ENCODE measurements at regions not wholly inside any gene's neighbourhood (a gene's known extent, or its start where the extent isn't known, plus 50 kb on each side); places are given as distances from the start of the nearest gene placed in this dataset.
"Not testable (repeated sequence)": the region's sequence is repeated elsewhere in the genome, so short reads cannot be mapped to it uniquely, and the experiment has no call there.

DNA sequence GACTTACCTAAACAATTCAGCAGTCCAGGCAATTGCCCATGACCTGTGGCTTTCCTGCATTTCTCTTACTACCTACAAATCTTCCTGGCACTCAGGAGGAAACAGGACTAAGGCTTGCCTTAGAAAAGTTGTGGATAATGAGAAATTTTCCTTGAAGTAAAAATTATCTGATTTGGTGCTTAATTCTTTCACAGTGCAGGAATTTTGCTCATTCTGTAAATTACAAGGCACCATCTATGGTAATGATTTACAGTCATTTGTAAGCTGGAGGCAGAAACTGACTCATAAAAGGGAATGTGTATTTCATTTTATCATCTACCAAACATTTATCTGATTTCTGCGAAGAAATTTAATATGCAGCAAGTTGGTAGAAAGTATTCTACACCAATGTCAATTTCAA lies 211.5 kb upstream of the FKBP1C start:
- no peak overlapping the region for H2BK20ac ChIP-seq (ENCODE audit: low read depth, low read length)

DNA sequence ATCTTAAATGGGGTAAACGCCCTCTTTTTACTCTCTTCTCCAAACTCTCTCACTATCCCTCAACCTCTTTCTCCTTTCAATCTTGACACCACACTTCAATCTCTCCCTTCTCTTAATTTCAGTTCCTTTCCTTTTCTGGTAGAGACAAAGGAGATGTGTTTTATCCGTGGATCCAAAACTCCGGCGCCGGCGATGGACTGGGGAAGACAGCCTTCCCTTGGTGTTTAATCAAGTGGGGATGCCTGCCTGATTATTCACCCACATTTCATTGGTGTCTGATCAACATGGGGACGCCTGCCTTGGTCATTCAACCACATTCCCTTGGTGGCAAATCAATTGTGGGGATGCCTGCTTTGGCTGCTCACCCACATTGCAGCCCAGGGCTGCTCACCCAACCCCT lies 205.3 kb upstream of the FKBP1C start:
- H3K4me3 ChIP-seq (ENCODE audit: insufficient read depth, low read depth, low read length); H3K4ac ChIP-seq (ENCODE audit: low read depth, low read length); POLR2A ChIA-PET (ENCODE audit: unreplicated experiment); CTCF ChIA-PET; H2BK20ac ChIP-seq (ENCODE audit: low read depth, low read length); H2AK9ac ChIP-seq (replicated peaks; ENCODE audit: low read depth, low read length, poor library complexity); intact Hi-C loops (cut with micrococcal nuclease); H4K91ac ChIP-seq (ENCODE audit: insufficient read depth, low read depth, low read length); H3K14ac ChIP-seq (replicated peaks; ENCODE audit: low read depth, low read length); H3K4me1 ChIP-seq (ENCODE audit: control insufficient read depth, insufficient read depth, low read length); H4K20me1 ChIP-seq (ENCODE audit: insufficient read depth, low read length); H3K27me3 ChIP-seq (ENCODE audit: control insufficient read depth, insufficient read depth, low read length); H2BK15ac ChIP-seq (ENCODE audit: low read depth, low read length); H3K36me3 ChIP-seq (ENCODE audit: control insufficient read depth, insufficient read depth, low read length); H3K23ac ChIP-seq (ENCODE audit: low read depth, low read length); H3K27ac ChIP-seq (ENCODE audit: insufficient read depth, low read length); H3K18ac ChIP-seq (ENCODE audit: low read depth, low read length); H3K79me1 ChIP-seq (ENCODE audit: low read depth in 1 of 2, low read length in 2 of 2); ATAC-seq (ENCODE audit: low read depth); H2AFZ ChIP-seq (replicated peaks; ENCODE audit: low read length, poor library complexity); H2BK120ac ChIP-seq (ENCODE audit: low read depth, low read length); H4K8ac ChIP-seq (ENCODE audit: low read depth in 2 of 2, low read length in 2 of 2); H3K9me1 ChIP-seq (ENCODE audit: insufficient read depth, low read length); H2BK5ac ChIP-seq (ENCODE audit: low read depth, low read length, poor library complexity, severe bottlenecking); DNase-seq; in situ Hi-C loops (cut with MboI; ENCODE audit: low sequenced_read_pairs); dilution Hi-C loops (cut with HindIII; ENCODE audit: low sequenced_read_pairs, unreplicated experiment); H3K9ac ChIP-seq (ENCODE audit: low read depth, low read length); H4K5ac ChIP-seq (ENCODE audit: low read depth, low read length); BruUV-seq (replicated peaks); H3K9me3 ChIP-seq (ENCODE audit: control insufficient read depth, insufficient read depth, low read length); H3K4me2 ChIP-seq (ENCODE audit: low read depth, low read length); H2AK5ac ChIP-seq (ENCODE audit: low read depth, low read length); H3K56ac ChIP-seq (ENCODE audit: extremely low read depth, insufficient read depth, low read length): not testable (repeated sequence)
- 0% methylated on average over 1 of the region's 7 CpGs; no CpG with 5 or more reads in 1 of the 2 experiments for WGBS, 2 experiments (ENCODE audit: extremely low coverage in 2 of 2, insufficient read length in 1 of 2)

More for the DNA sequence above, 211.5 kb upstream of the FKBP1C start:
- dilution Hi-C loops (cut with HindIII; ENCODE audit: low sequenced_read_pairs, unreplicated experiment): no loop called here
- no peaks in the 10 kb centered on the region for H4K20me1 ChIP-seq (ENCODE audit: insufficient read depth, low read length)
- in situ Hi-C loops (cut with MboI; ENCODE audit: low sequenced_read_pairs): no loop called here
- no peak overlapping the region for H3K14ac ChIP-seq (replicated peaks; ENCODE audit: low read depth, low read length)
- H4K8ac ChIP-seq (ENCODE audit: low read depth in 2 of 2, low read length in 2 of 2): no peak overlapping the region
- H3K4me3 ChIP-seq (ENCODE audit: insufficient read depth, low read depth, low read length): no peak overlapping the region
- H3K9me3 ChIP-seq (ENCODE audit: control insufficient read depth, insufficient read depth, low read length): no peaks in the 10 kb centered on the region; the same call in 1 of the 2 replicates
- no peak overlapping the region for H4K91ac ChIP-seq (ENCODE audit: insufficient read depth, low read depth, low read length)
- WGBS, 2 experiments (ENCODE audit: extremely low coverage in 2 of 2, insufficient read length in 1 of 2): no CpG with 5 or more reads among the region's 1 CpG
- no peak overlapping the region for H3K18ac ChIP-seq (ENCODE audit: low read depth, low read length)
- no peaks in the 10 kb centered on the region for H3K79me1 ChIP-seq (ENCODE audit: low read depth in 1 of 2, low read length in 2 of 2)
- no peaks in the 10 kb centered on the region for H3K36me3 ChIP-seq (ENCODE audit: control insufficient read depth, insufficient read depth, low read length)
- TF ChIP-seq RFX5 (IDR thresholded peaks at IDR 0.05; ENCODE audit: low read depth, low read length) (no peak), POLR2A (IDR thresholded peaks at IDR 0.05; ENCODE audit: low read depth, low read length) (no peak), SMC3 (IDR thresholded peaks at IDR 0.05; ENCODE audit: low read depth, low read length) (no peak), NFE2L2 (IDR thresholded peaks at IDR 0.05; ENCODE audit: low read depth, low read length) (no peak), MAFK (IDR thresholded peaks at IDR 0.05; ENCODE audit: low read depth, low read length) (no peak), CEBPB (IDR thresholded peaks at IDR 0.05; ENCODE audit: low read depth, low read length) (no peak), BHLHE40 (IDR thresholded peaks at IDR 0.05; ENCODE audit: low read depth, low read length) (no peak), FOS (IDR thresholded peaks at IDR 0.05; ENCODE audit: low read depth, low read length) (no peak), CHD1 (IDR thresholded peaks at IDR 0.05; ENCODE audit: low read depth, low read length) (no peak), MAZ (IDR thresholded peaks at IDR 0.05; ENCODE audit: borderline replicate concordance, low read depth, low read length) (no peak)
- TF ChIP-seq, protein P1, sequence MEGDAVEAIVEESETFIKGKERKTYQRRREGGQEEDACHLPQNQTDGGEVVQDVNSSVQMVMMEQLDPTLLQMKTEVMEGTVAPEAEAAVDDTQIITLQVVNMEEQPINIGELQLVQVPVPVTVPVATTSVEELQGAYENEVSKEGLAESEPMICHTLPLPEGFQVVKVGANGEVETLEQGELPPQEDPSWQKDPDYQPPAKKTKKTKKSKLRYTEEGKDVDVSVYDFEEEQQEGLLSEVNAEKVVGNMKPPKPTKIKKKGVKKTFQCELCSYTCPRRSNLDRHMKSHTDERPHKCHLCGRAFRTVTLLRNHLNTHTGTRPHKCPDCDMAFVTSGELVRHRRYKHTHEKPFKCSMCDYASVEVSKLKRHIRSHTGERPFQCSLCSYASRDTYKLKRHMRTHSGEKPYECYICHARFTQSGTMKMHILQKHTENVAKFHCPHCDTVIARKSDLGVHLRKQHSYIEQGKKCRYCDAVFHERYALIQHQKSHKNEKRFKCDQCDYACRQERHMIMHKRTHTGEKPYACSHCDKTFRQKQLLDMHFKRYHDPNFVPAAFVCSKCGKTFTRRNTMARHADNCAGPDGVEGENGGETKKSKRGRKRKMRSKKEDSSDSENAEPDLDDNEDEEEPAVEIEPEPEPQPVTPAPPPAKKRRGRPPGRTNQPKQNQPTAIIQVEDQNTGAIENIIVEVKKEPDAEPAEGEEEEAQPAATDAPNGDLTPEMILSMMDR (conservative IDR thresholded peaks at IDR 0.05; ENCODE audit: low read depth, low read length): no peak
- H2AFZ ChIP-seq (replicated peaks; ENCODE audit: low read length, poor library complexity): no peak overlapping the region
- H3K23ac ChIP-seq (ENCODE audit: low read depth, low read length): no peak overlapping the region
- no peak overlapping the region for H2BK15ac ChIP-seq (ENCODE audit: low read depth, low read length)
- ChIA-PET POLR2A (ENCODE audit: unreplicated experiment) (no interaction called here), CTCF (no interaction called here)
- H3K9me1 ChIP-seq (ENCODE audit: insufficient read depth, low read length): no peaks in the 10 kb centered on the region
- DNase-seq: no peak
- no TSS peak for BruUV-seq (replicated peaks)
- no peak overlapping the region for H2AK9ac ChIP-seq (replicated peaks; ENCODE audit: low read depth, low read length, poor library complexity)
- no peaks in the 10 kb centered on the region for H3K4me1 ChIP-seq (ENCODE audit: control insufficient read depth, insufficient read depth, low read length)
- H3K27ac ChIP-seq (ENCODE audit: insufficient read depth, low read length): no peak overlapping the region
- no peak overlapping the region for H2BK5ac ChIP-seq (ENCODE audit: low read depth, low read length, poor library complexity, severe bottlenecking)
- ATAC-seq (ENCODE audit: low read depth): no peak
- H3K56ac ChIP-seq (ENCODE audit: extremely low read depth, insufficient read depth, low read length): no peak overlapping the region
- no peak overlapping the region for H2BK120ac ChIP-seq (ENCODE audit: low read depth, low read length)
- H3K9ac ChIP-seq (ENCODE audit: low read depth, low read length): no peak overlapping the region
- H2AK5ac ChIP-seq (ENCODE audit: low read depth, low read length): no peak overlapping the region
- no peak overlapping the region for H3K4ac ChIP-seq (ENCODE audit: low read depth, low read length)
- H4K5ac ChIP-seq (ENCODE audit: low read depth, low read length): no peak overlapping the region
- no peaks in the 10 kb centered on the region for H3K27me3 ChIP-seq (ENCODE audit: control insufficient read depth, insufficient read depth, low read length)
- H3K4me2 ChIP-seq (ENCODE audit: low read depth, low read length): no peak overlapping the region
- intact Hi-C loops (cut with micrococcal nuclease): no loop called here

All from IMR-90 (cell line).